Fibroblast of peridontal ligament (primary cell): ENCODE measurements at regions not wholly inside any gene's neighbourhood (a gene's known extent, or its start where the extent isn't known, plus 50 kb on each side); places are given as distances from the start of the nearest gene placed in this dataset.

Experiments used
- DNase-seq: peaks from one replicate; pipeline ENCODE4 v3.0.0-alpha.2; 2010; ENCODE audit errors: extremely low read depth

- DNase-seq = no peak
These were observed 457.5 kb upstream of the ZNF608 start for GRCh38 chr5:125203912-125204311.

- no peak for DNase-seq
These were observed 459.3 kb upstream of the ZNF608 start for GRCh38 chr5:125205601-125206225.

GRCh38 chr5:125207856-125208255, 461.4 kb upstream of the ZNF608 start:
- no peak for DNase-seq

- peak; percentile 18 for DNase-seq
These were observed 463.2 kb upstream of the ZNF608 start for GRCh38 chr5:125209650-125210049.

- DNase-seq = no peak
These were observed 464.0 kb upstream of the ZNF608 start for GRCh38 chr5:125210242-125210947.

GRCh38 chr5:125214080-125214479, 467.6 kb upstream of the ZNF608 start:
- no peak for DNase-seq

DNA sequence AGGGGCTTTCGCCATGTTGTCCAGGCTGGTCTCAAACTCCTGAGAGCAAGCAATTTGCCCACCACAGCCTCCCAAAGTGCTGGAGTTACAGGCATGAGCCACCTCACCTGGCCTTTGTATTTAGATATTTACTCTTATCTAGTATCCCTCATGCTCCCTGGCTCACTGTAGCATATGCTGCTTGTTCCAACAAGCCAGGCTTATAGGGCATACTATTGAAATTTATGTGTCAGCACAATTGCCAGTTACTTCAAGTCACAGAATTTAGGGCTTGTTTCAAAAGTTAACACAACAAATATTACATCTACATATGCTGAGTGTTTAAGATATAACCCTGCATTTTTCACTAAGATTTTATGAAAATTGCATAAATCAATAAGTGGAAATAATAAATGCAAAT, 469.2 kb upstream of the ZNF608 start:
- DNase-seq = no peak

DNA sequence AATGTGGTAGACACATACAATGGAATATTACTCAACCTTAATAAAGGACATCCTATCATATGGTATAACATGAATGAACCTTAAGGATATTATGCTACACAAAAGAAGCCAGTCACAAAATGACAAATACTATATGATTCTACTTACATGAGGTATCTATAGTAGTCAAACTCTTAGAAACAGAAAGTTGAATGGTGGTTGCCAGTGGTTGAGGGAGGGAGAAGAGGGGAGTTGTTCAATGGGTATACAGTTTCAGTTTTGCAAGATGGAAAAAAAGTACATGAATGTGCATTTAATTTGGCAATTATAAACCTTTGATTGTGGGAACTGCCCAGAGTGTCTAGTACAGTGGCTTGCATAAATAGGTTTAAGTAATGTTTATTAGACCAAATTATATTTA, 473.3 kb upstream of the ZNF608 start:
- DNase-seq = no peak

DNA sequence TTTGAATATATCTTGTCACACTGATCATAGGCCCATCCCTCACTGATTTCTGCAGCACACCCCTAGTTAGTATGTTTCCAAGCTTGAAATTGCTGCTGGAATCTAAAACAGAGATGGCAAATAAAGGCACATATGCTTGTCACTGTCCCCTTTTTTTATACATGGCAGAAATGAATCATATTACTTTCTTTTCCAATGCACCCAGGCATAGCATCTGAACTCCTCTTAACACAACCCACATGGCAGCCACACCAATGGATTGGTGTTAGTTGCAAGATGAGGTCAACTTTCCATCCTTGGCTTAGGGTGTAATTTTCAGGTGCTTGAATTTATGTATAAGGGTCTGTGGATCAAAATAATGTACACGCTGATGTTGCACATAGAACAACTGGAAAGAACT, 473.8 kb upstream of the ZNF608 start:
- DNase-seq = no peak

DNA sequence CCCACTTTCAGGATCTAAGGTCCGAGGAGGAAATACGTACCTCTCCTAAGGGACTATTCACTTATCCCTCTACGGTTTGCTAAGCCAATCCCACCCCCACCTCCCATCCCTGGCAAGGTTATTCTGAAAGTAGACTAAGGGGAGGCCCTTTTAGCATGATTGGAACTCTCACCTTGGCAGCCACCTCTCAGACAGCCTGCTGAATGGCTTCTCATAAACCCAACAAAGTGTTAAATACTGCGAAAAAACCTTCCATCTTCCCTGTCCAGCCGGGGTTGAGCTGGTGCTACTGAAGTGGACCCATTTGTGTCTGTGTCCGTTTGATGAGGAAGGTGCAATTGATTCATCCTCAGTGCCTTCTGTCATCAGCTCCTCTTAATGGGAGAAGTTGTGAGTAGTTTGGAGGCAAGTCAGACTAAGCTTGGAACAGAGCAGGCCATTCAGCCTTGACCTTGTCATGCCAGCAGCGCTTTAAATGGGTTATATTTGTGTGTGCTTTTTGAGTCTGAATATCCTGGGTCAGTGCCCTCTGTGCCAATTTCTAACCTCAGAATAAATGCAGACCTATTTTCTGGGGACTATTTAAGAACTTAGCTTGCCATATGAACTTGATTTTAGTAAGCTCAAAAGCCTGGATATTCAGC, 476.3 kb upstream of the ZNF608 start:
- DNase-seq = no peak

DNA sequence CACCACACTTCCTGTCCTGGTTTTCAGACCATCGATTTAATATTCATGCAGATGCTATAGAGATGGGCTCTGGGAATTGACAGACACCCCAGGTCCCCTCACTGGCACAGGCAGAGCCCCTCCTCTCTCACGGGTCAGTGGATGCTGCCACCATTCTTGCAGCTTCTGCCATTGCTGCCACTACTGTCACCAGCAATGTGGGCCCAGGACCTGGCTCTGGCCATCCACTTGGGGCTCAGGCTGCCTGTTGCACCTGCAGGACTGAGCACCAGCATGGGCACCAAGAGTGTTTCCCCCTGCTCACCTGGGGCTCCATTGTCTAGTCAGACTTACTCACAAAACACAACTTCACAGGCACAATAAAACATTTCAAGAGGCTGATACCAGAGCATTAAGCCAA, 479.0 kb upstream of the ZNF608 start:
- DNase-seq = no peak

GRCh38 chr5:125226825-125227224, 480.4 kb upstream of the ZNF608 start:
- no peak for DNase-seq

DNA sequence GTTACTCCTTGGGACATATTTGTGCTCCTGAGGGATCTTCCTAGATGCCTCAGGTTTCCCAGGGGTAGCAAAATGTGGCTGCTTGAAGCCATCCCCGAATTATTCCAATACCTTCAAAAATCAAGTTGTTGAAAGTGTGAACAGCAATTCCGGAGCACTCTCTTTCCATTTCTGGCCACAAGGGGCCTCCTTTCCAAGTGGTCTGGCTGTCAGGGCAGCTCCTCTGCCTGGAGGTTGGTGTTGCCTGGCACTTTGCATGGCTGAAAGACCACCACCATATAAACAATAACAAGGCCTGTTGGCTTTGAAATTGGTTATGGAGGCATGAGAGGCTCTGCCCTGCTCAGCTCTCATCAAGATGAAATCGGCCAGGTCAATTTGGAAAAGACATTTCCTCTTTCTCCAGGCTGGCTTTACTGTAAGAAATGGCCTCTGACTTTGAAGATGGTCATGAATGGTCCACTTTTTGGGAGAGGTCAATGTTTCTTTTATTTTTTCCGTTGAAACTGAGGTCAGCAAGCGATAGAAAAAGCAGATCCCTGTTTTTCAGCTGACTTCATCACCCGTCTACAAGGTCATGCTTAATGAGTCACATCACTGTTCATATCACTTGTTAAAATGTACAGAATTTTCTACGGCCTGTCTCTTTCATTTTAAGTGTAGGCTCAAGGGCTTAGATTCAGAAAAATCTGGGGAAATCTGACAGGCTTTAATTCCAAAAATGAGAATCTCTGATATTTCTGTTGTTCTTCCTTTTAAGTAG, 481.1 kb upstream of the ZNF608 start:
- no peak for DNase-seq

- DNase-seq = no peak
These were observed 482.1 kb upstream of the ZNF608 start for GRCh38 chr5:125228363-125229070.

- no peak for DNase-seq
These were observed 483.1 kb upstream of the ZNF608 start for GRCh38 chr5:125229556-125229955.

DNA sequence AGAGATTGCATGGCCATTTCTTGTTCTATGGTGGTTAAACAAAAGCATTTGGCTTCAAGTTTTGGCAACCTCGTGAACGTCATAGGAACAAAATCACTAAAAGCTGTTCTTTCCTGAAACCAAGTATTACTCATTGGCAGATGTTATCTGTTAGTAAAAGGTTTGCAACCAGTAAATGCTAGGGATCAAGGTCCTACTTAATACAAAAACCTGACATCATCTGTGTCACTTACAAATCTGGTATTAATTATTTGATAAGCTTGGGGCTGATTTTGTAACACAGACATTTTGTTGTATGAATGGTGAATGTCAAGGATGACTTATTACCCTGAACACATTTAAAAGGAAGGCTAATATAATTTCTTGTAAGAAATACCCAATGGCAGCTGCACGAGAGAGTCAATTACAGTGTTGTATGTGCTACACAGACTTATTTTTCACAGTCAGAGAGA, 486.4 kb upstream of the ZNF608 start:
- peak; percentile 98 for DNase-seq

- DNase-seq = no peak
These were observed 487.5 kb upstream of the ZNF608 start for GRCh38 chr5:125233944-125234343.

DNA sequence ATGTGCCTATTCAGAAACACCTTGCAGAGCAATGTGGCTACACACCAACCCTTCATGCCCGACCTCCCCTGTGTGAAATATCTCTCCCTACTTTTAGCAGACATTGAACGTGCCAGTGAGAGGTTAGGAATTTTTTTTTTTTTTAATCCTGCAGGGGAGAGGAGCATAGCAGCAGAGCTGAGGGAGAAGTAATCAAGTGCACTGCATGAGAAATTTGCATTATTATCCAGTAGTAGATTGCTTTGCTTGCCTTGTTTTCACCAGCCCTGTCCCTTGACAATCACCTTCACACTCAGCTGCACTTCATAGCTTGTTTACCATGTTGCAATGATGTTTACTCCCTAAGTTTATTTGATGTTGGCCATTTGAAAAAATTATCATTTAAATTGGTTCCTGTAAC, 489.6 kb upstream of the ZNF608 start:
- DNase-seq = no peak

DNA sequence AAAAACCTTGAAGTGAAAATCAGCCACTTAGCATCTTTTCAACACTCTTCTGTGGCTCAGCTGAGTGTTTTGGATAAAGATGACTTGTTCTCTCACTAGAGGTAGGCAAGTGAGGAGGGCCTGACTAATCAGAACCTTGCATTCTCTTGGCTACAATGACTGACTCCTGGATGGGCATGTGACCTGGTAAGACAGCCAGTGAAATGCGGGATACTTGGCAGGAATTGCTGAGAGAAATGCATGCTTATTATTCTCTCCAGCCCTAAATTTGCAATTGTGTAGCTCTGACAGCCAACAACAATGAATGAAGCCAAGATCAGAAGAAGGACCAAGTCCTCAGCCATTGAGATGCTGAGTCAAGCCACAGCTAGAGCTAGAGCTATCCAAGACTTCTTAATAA, 490.5 kb upstream of the ZNF608 start:
- DNase-seq = no peak

DNA sequence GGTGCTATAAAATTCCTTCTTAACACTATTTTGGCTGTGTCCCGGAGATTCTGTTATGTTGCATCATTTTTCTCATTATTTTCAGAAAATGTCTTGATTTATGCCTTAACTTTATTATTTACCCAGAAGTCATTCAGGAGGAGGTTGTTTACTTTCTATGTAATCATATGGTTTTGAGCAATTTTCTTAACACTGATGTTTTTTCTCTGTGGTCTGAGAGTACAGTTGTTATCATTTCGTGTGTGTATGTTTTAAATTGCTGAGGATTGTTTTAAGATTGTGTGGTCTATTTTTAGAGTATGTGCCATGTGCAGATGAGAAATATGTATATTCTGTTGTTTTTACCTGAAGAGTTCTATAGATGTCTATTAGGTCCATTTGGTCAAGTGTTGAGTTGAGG, 498.1 kb upstream of the ZNF608 start:
- DNase-seq = peak; percentile 68

- no peak for DNase-seq
These were observed 498.8 kb upstream of the ZNF608 start for GRCh38 chr5:125245216-125245615.

GRCh38 chr5:125249400-125249799, 503.0 kb upstream of the ZNF608 start:
- no peak for DNase-seq
